OCI-LY7 (cell line): ENCODE measurements at regions not wholly inside any gene's neighbourhood (a gene's known extent, or its start where the extent isn't known, plus 50 kb on each side); places are given as distances from the start of the nearest gene placed in this dataset.

ENCODE experiments used
- BruUV-seq: library from RNA; stranded (reverse); fragments of 400-500 nt; replicated peaks from 2 replicates; lab custom pipeline; 2021; lab: Mats Ljungman, UMichigan
- CTCF ChIA-PET: fragments of 300-600 bp; sonication (Branson Sonifier 250); formaldehyde crosslinking; loops from one replicate; lab custom pipeline; 2022; ENCODE audit warnings: antibody characterized with exemption; ENCODE audit not compliant: unreplicated experiment; lab: Charles Lee
- POLR2A ChIA-PET: fragments of 300-600 bp; sonication (Branson Sonifier 250); formaldehyde crosslinking; loops from one replicate; lab custom pipeline; 2022; ENCODE audit warnings: antibody characterized with exemption; lab: Charles Lee
- DNase-seq: peaks from one replicate; pipeline ENCODE4 v3.0.0-alpha.2; 2015; ENCODE audit warnings: low spot score
- H2AFZ ChIP-seq: fragments of 200-600 bp; sonication (generic), shearing (Covaris generic); 2 replicates; pipeline ENCODE4 v1.6.1; 2014; ENCODE audit warnings: mild to moderate bottlenecking, antibody characterized with exemption, low read length, moderate library complexity
- H3K27ac ChIP-seq: fragments of 200-600 bp; sonication (generic); 2 replicates; pipeline ENCODE4 v1.5.1; 2014; ENCODE audit warnings: mixed run types, low read depth, mild to moderate bottlenecking, moderate library complexity, low read length, inconsistent platforms; ENCODE audit not compliant: poor library complexity, severe bottlenecking
- H3K36me3 ChIP-seq: fragments of 200-600 bp; sonication (generic); 2 replicates; pipeline ENCODE4 v1.6.1; 2014; ENCODE audit warnings: mild to moderate bottlenecking, antibody characterized with exemption, low read length, moderate library complexity, mixed read lengths; ENCODE audit not compliant: insufficient read depth
- H3K4me1 ChIP-seq: fragments of 200-600 bp; sonication (generic); 2 replicates; pipeline ENCODE4 v1.5.1; 2014; ENCODE audit warnings: mild to moderate bottlenecking, low read length; ENCODE audit not compliant: insufficient read depth, poor library complexity, severe bottlenecking
- H3K4me2 ChIP-seq: fragments of 200-600 bp; sonication (generic); 2 replicates; pipeline ENCODE4 v1.6.1; 2014; ENCODE audit warnings: mild to moderate bottlenecking, low read length
- H3K4me3 ChIP-seq: fragments of 200-600 bp; sonication (generic); 2 replicates; pipeline ENCODE4 v1.5.1; 2014; ENCODE audit warnings: mild to moderate bottlenecking, low read depth, low read length; ENCODE audit not compliant: poor library complexity, severe bottlenecking
- H3K79me2 ChIP-seq: fragments of 200-600 bp; sonication (generic); 2 replicates; pipeline ENCODE4 v1.6.1; 2016; ENCODE audit warnings: low read depth, mild to moderate bottlenecking, low read length, moderate library complexity, mixed read lengths; ENCODE audit not compliant: insufficient read depth
- H3K9me2 ChIP-seq: fragments of 200-600 bp; sonication (generic); 2 replicates; pipeline ENCODE4 v1.6.1; 2016; ENCODE audit warnings: mild to moderate bottlenecking, low read length, mixed read lengths; ENCODE audit not compliant: insufficient read depth
- H3K9me3 ChIP-seq: fragments of 200-600 bp; sonication (generic); 2 replicates; pipeline ENCODE4 v1.6.1; 2014; ENCODE audit warnings: mild to moderate bottlenecking, mixed run types, low read length, mixed read lengths
- H4K20me1 ChIP-seq: fragments of 200-600 bp; sonication (generic); 2 replicates; pipeline ENCODE4 v1.6.1; 2014; ENCODE audit warnings: mild to moderate bottlenecking, antibody characterized with exemption, low read length, moderate library complexity, mixed read lengths; ENCODE audit not compliant: insufficient read depth
- CTCF ChIP-seq: fragments of 200-600 bp; sonication (generic); conservative IDR thresholded peaks from 2 replicates; pipeline ENCODE4 v1.5.1; 2014; ENCODE audit warnings: mild to moderate bottlenecking, antibody characterized with exemption, low read length, moderate library complexity, mixed read lengths
- EZH2phosphoT487 ChIP-seq: fragments of 200-600 bp; sonication (generic); IDR thresholded peaks from 2 replicates; pipeline ENCODE4 v1.6.1; 2018; ENCODE audit warnings: low read depth, borderline replicate concordance, mild to moderate bottlenecking, mixed run types, antibody characterized with exemption, low read length, moderate library complexity, mixed read lengths
- intact Hi-C: fragments of 100-400 bp; cut with micrococcal nuclease; formaldehyde crosslinking; loops from one replicate; pipeline ENCODE4 v1.10.0; 2022; ENCODE audit not compliant: unreplicated experiment

GRCh38 chr14:100640471-100641273, 53.5 kb upstream of the BEGAIN start:
- H2AFZ ChIP-seq = no peak overlapping the region
- no peaks in the 10 kb centered on the region for H4K20me1 ChIP-seq
- CTCF ChIA-PET = no interaction called here
- H3K9me2 ChIP-seq = no peaks in the 10 kb centered on the region
- H3K27ac ChIP-seq = no peak overlapping the region
- no peaks in the 10 kb centered on the region for H3K36me3 ChIP-seq
- H3K4me3 ChIP-seq = no peak overlapping the region
- POLR2A ChIA-PET = no interaction called here
- no TSS peak for BruUV-seq
- H3K79me2 ChIP-seq = no peaks in the 10 kb centered on the region
- no peaks in the 10 kb centered on the region for H3K9me3 ChIP-seq
- no peak overlapping the region for H3K4me2 ChIP-seq
- TF ChIP-seq EZH2phosphoT487 (no peak), CTCF (no peak)
- peaks cover 8% of the 10 kb centered on the region for H3K4me1 ChIP-seq
- intact Hi-C loops = loop anchor here (10.0 kb wide), 1 partner anchor 116 kb away; no protein-coding TSS in a partner anchor
- DNase-seq = peak; percentile 76

- ChIA-PET CTCF (no interaction called here), POLR2A (interaction anchor here (0.7 kb wide), 1 partner anchor 282 kb away, joined by 3 read pairs; no protein-coding TSS in a partner anchor)
- Histone ChIP-seq H3K4me2 (no peak overlapping the region), H3K27ac (no peak overlapping the region), H3K79me2 (no peaks in the 10 kb centered on the region), H3K36me3 (no peaks in the 10 kb centered on the region), H3K9me3 (no peaks in the 10 kb centered on the region), H3K4me1 (peaks cover 8% of the 10 kb centered on the region), H3K4me3 (no peak overlapping the region), H2AFZ (no peak overlapping the region), H3K9me2 (no peaks in the 10 kb centered on the region), H4K20me1 (no peaks in the 10 kb centered on the region)
- intact Hi-C loops = loop anchor here (10.0 kb wide), 1 partner anchor 117 kb away; no protein-coding TSS in a partner anchor
- DNase-seq = no peak
- BruUV-seq = no TSS peak
- TF ChIP-seq CTCF (no peak), EZH2phosphoT487 (no peak)
Observed at GRCh38 chr14:100641274-100641860, 54.1 kb upstream of the BEGAIN start.

DNA sequence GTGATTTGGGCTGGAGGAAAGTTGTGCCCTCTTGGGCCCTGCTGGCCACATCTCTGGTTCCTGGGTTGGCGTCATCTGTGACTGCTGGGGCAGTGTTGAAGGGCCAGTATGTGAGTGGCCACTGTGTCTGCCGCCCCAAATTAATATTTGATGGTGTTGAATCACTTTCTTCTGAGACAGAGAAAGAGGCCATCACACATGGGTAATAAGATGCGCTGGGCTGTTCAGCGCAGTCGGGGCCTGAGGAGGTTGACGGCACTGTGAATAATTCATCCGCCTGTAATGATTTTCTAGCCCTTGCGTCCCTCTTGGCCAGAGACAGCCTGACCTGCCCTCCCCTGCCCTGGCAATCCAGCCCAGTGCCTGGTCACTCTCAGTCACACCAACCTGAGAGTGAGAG, 56.2 kb upstream of the BEGAIN start:
- TF ChIP-seq EZH2phosphoT487 = no peak
- TF ChIP-seq CTCF = no peak
- ChIA-PET POLR2A (no interaction called here), CTCF (no interaction called here)
- Histone ChIP-seq H4K20me1 (no peaks in the 10 kb centered on the region), H2AFZ (no peak overlapping the region), H3K27ac (no peak overlapping the region), H3K4me2 (no peak overlapping the region), H3K4me1 (peaks cover 8% of the 10 kb centered on the region), H3K79me2 (no peaks in the 10 kb centered on the region), H3K9me2 (no peaks in the 10 kb centered on the region), H3K9me3 (no peaks in the 10 kb centered on the region), H3K4me3 (no peak overlapping the region), H3K36me3 (no peaks in the 10 kb centered on the region)
- DNase-seq = no peak
- BruUV-seq = no TSS peak
- intact Hi-C loops = loop anchor here (10.0 kb wide), 1 partner anchor 119 kb away; no protein-coding TSS in a partner anchor
